ENCODE measurements at regions not wholly inside any gene's neighbourhood (a gene's known extent, or its start where the extent isn't known, plus 50 kb on each side); places are given as distances from the start of the nearest gene placed in this dataset.

GRCh38 chr2:236670235-236670620 is 100.6 kb downstream of the ACKR3 start:
- H3K36me3 Mint-ChIP-seq, result peaks cover 0 to 11% of the 10 kb centered on the region in 2 donors
- H3K9me3 Mint-ChIP-seq, result peaks cover 2 to 15% (median 7%) of the 10 kb centered on the region in 7 donors
- H3K27me3 Mint-ChIP-seq, result peaks cover 6 to 18% (median 8%) of the 10 kb centered on the region in 3 donors
- DNase-seq, result no peak
- no peak for ATAC-seq (ENCODE audit: low read depth in 2 of 2)
- no peaks in the 10 kb centered on the region for H3K4me1 Mint-ChIP-seq
- H3K4me3 Mint-ChIP-seq, result no peak overlapping the region
- H3K27ac Mint-ChIP-seq, result no peak overlapping the region

GRCh38 chr2:236671896-236672562 is 102.4 kb downstream of the ACKR3 start:
- Mint-ChIP-seq H3K9me3 (peaks cover 0 to 5% (median 0%) of the 10 kb centered on the region in 7 donors), H3K27me3 (peaks cover 10 to 26% (median 12%) of the 10 kb centered on the region in 3 donors), H3K36me3 (no peaks in the 10 kb centered on the region), H3K4me3 (no peak overlapping the region), H3K4me1 (no peaks in the 10 kb centered on the region), H3K27ac (no peak overlapping the region)
- ATAC-seq (ENCODE audit: low read depth in 2 of 2), result no peak
- no peak for DNase-seq

- H3K4me3 Mint-ChIP-seq, result no peak overlapping the region
- no peak for DNase-seq
- H3K36me3 Mint-ChIP-seq, result no peaks in the 10 kb centered on the region
- H3K27me3 Mint-ChIP-seq, result peaks cover 15 to 31% (median 18%) of the 10 kb centered on the region in 3 donors
- no peak overlapping the region for H3K27ac Mint-ChIP-seq
- no peak for ATAC-seq (ENCODE audit: low read depth in 2 of 2)
- peaks cover 0 to 5% (median 0%) of the 10 kb centered on the region in 7 donors for H3K9me3 Mint-ChIP-seq
- no peaks in the 10 kb centered on the region for H3K4me1 Mint-ChIP-seq
Observed at GRCh38 chr2:236672606-236673005, 103.0 kb downstream of the ACKR3 start.

- ATAC-seq (ENCODE audit: low read depth in 2 of 2) (no peak), DNase-seq (no peak)
- Mint-ChIP-seq H3K36me3 (no peaks in the 10 kb centered on the region), H3K9me3 (peaks cover 0 to 5% (median 0%) of the 10 kb centered on the region in 7 donors), H3K4me3 (no peak overlapping the region), H3K4me1 (no peaks in the 10 kb centered on the region), H3K27me3 (peaks cover 15 to 38% (median 20%) of the 10 kb centered on the region in 3 donors), H3K27ac (peak overlapping the region in 2 of 6 donors; percentile 12 to 26)
Observed at GRCh38 chr2:236673126-236673822, 103.6 kb downstream of the ACKR3 start.

GRCh38 chr2:236673823-236674185 is 104.2 kb downstream of the ACKR3 start:
- Mint-ChIP-seq H3K27me3 (peaks cover 16 to 41% (median 20%) of the 10 kb centered on the region in 3 donors), H3K4me3 (no peak overlapping the region), H3K27ac (no peak overlapping the region), H3K36me3 (no peaks in the 10 kb centered on the region), H3K4me1 (no peaks in the 10 kb centered on the region), H3K9me3 (peaks cover 0 to 5% (median 0%) of the 10 kb centered on the region in 7 donors)
- ATAC-seq (ENCODE audit: low read depth in 2 of 2) (no peak), DNase-seq (no peak)

GRCh38 chr2:236674238-236674637 is 104.6 kb downstream of the ACKR3 start:
- Mint-ChIP-seq H3K36me3 (no peaks in the 10 kb centered on the region), H3K9me3 (peaks cover 0 to 5% (median 0%) of the 10 kb centered on the region in 7 donors), H3K27ac (no peak overlapping the region), H3K27me3 (peaks cover 20 to 46% (median 20%) of the 10 kb centered on the region in 3 donors), H3K4me3 (peak overlapping the region in 1 of 8 donors; percentile 38), H3K4me1 (no peaks in the 10 kb centered on the region)
- ATAC-seq (ENCODE audit: low read depth in 2 of 2), result no peak
- DNase-seq, result no peak

- H3K27ac Mint-ChIP-seq, result no peak overlapping the region
- peaks cover 20 to 46% (median 20%) of the 10 kb centered on the region in 3 donors for H3K27me3 Mint-ChIP-seq
- no peaks in the 10 kb centered on the region for H3K4me1 Mint-ChIP-seq
- H3K4me3 Mint-ChIP-seq, result no peak overlapping the region
- DNase-seq (no peak), ATAC-seq (ENCODE audit: low read depth in 2 of 2) (no peak)
- peaks cover 0 to 5% (median 0%) of the 10 kb centered on the region in 7 donors for H3K9me3 Mint-ChIP-seq
- no peaks in the 10 kb centered on the region for H3K36me3 Mint-ChIP-seq
Observed at GRCh38 chr2:236674646-236675045, 105.0 kb downstream of the ACKR3 start.

GRCh38 chr2:236675051-236675450 is 105.4 kb downstream of the ACKR3 start:
- Mint-ChIP-seq H3K9me3 (peaks cover 0 to 5% (median 0%) of the 10 kb centered on the region in 7 donors), H3K27me3 (peaks cover 20 to 46% (median 23%) of the 10 kb centered on the region in 3 donors), H3K27ac (no peak overlapping the region), H3K4me3 (no peak overlapping the region), H3K4me1 (no peaks in the 10 kb centered on the region), H3K36me3 (no peaks in the 10 kb centered on the region)
- ATAC-seq (ENCODE audit: low read depth in 2 of 2) (no peak), DNase-seq (no peak)

GRCh38 chr2:236675526-236675925 is 105.9 kb downstream of the ACKR3 start:
- H3K27ac Mint-ChIP-seq, result no peak overlapping the region
- no peak for ATAC-seq (ENCODE audit: low read depth in 2 of 2)
- H3K36me3 Mint-ChIP-seq, result no peaks in the 10 kb centered on the region
- peaks cover 21 to 45% (median 27%) of the 10 kb centered on the region in 3 donors for H3K27me3 Mint-ChIP-seq
- H3K4me1 Mint-ChIP-seq, result no peaks in the 10 kb centered on the region
- DNase-seq, result no peak
- H3K9me3 Mint-ChIP-seq, result peaks cover 0 to 5% (median 0%) of the 10 kb centered on the region in 7 donors
- H3K4me3 Mint-ChIP-seq, result no peak overlapping the region

GRCh38 chr2:236676136-236676873 is 106.7 kb downstream of the ACKR3 start:
- Mint-ChIP-seq H3K4me1 (no peaks in the 10 kb centered on the region), H3K27me3 (peaks cover 27 to 44% (median 28%) of the 10 kb centered on the region in 3 donors), H3K9me3 (peaks cover 0 to 5% (median 0%) of the 10 kb centered on the region in 7 donors), H3K4me3 (no peak overlapping the region), H3K36me3 (no peaks in the 10 kb centered on the region), H3K27ac (peak overlapping the region in 1 of 6 donors; percentile 7)
- no peak for ATAC-seq (ENCODE audit: low read depth in 2 of 2)
- DNase-seq, result no peak

GRCh38 chr2:236677368-236677767 is 107.7 kb downstream of the ACKR3 start:
- peaks cover 27 to 42% (median 28%) of the 10 kb centered on the region in 3 donors for H3K27me3 Mint-ChIP-seq
- H3K27ac Mint-ChIP-seq, result no peak overlapping the region
- H3K36me3 Mint-ChIP-seq, result no peaks in the 10 kb centered on the region
- H3K9me3 Mint-ChIP-seq, result peaks cover 0 to 5% (median 0%) of the 10 kb centered on the region in 7 donors
- ATAC-seq (ENCODE audit: low read depth in 2 of 2) (no peak), DNase-seq (no peak)
- H3K4me1 Mint-ChIP-seq, result no peaks in the 10 kb centered on the region
- H3K4me3 Mint-ChIP-seq, result no peak overlapping the region

GRCh38 chr2:236678307-236678975 is 108.8 kb downstream of the ACKR3 start:
- ATAC-seq (ENCODE audit: low read depth in 2 of 2) (no peak), DNase-seq (no peak)
- Mint-ChIP-seq H3K36me3 (no peaks in the 10 kb centered on the region), H3K9me3 (peaks cover 0 to 2% (median 0%) of the 10 kb centered on the region in 7 donors), H3K27me3 (peaks cover 20 to 34% (median 27%) of the 10 kb centered on the region in 3 donors), H3K4me1 (no peaks in the 10 kb centered on the region), H3K27ac (no peak overlapping the region), H3K4me3 (no peak overlapping the region)

Data from naive B cell (primary cell).